ENCODE measurements at regions not wholly inside any gene's neighbourhood (a gene's known extent, or its start where the extent isn't known, plus 50 kb on each side); places are given as distances from the start of the nearest gene placed in this dataset.

GRCh38 chr3:162224746-162225145 lies 728.1 kb downstream of the OTOL1 start:
- peak; percentile 7 for DNase-seq (ENCODE audit: low read depth)
- TF ChIP-seq, protein P1, sequence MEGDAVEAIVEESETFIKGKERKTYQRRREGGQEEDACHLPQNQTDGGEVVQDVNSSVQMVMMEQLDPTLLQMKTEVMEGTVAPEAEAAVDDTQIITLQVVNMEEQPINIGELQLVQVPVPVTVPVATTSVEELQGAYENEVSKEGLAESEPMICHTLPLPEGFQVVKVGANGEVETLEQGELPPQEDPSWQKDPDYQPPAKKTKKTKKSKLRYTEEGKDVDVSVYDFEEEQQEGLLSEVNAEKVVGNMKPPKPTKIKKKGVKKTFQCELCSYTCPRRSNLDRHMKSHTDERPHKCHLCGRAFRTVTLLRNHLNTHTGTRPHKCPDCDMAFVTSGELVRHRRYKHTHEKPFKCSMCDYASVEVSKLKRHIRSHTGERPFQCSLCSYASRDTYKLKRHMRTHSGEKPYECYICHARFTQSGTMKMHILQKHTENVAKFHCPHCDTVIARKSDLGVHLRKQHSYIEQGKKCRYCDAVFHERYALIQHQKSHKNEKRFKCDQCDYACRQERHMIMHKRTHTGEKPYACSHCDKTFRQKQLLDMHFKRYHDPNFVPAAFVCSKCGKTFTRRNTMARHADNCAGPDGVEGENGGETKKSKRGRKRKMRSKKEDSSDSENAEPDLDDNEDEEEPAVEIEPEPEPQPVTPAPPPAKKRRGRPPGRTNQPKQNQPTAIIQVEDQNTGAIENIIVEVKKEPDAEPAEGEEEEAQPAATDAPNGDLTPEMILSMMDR (IDR thresholded peaks at IDR 0.05; ENCODE audit: insufficient read depth, low read depth, low read length): no peak
- H3K4me3 ChIP-seq (ENCODE audit: low read depth, low read length): no peak overlapping the region

DNA sequence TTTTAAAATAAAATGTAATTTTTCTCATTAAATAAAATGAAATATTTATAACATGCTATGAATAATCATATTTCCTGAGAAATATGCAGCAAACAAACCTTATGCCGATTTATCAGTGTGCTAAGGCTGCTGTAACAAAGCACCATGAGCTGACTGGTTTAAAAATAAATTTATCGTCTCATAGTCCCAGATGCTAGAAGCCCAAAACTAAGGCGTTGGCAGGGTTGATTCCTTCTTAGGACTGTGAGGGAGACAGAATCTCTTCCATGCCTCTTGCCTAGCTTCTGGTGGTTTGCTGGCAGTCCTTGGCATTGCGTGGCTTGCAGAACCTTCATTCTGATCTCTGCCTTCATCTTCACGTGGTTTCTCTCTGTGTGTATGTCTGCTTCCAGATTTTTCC lies 740.3 kb downstream of the OTOL1 start:
- H3K4me3 ChIP-seq (ENCODE audit: low read depth, low read length): no peak overlapping the region
- no peak for DNase-seq (ENCODE audit: low read depth)
- TF ChIP-seq, protein P1 (IDR thresholded peaks at IDR 0.05; ENCODE audit: insufficient read depth, low read depth, low read length): no peak

DNA sequence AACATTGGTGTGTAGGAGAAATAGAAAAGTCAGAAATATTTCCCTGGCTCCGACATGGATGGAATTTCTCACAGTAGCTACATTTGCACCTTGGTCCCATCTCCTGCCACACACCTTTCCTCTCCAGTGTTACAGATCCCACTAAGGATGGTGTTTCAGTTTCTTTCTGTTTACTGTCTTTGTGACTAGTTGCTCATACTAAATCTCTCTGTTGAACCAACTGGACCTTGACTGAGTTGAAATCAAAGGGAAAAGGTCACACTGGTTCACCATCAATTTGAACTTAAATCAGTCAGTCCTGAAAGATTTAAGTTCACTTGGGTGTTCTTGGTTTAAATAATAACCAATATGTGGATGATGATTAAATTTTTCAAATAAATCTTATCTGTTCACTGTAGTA lies 754.2 kb downstream of the OTOL1 start:
- TF ChIP-seq, protein P1 (IDR thresholded peaks at IDR 0.05; ENCODE audit: insufficient read depth, low read depth, low read length): no peak
- no peak for DNase-seq (ENCODE audit: low read depth)
- no peak overlapping the region for H3K4me3 ChIP-seq (ENCODE audit: low read depth, low read length)

DNA sequence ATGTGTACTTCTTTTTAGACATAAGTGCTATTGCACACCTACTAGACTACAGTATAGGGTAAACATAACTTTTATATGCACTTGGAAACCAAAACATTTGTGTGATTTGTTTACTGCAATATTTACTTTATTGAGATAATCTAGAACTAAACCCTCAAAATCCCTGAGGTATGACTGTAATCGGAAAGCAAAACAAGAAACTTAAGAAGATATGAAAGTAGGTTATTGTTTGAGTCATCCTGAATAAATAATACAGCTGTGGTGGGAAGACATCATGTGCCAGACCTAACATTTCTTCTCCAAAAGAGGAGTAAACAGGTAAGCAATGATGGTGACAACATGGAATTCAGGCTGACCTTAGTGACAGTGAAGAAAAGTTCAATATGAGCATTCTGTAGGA lies 765.5 kb downstream of the OTOL1 start:
- TF ChIP-seq, protein P1 (IDR thresholded peaks at IDR 0.05; ENCODE audit: insufficient read depth, low read depth, low read length): no peak
- H3K4me3 ChIP-seq (ENCODE audit: low read depth, low read length): no peak overlapping the region
- DNase-seq (ENCODE audit: low read depth): peak; percentile 19

GRCh38 chr3:162263596-162263995 lies 767.0 kb downstream of the OTOL1 start:
- DNase-seq (ENCODE audit: low read depth): no peak
- TF ChIP-seq, protein P1 (IDR thresholded peaks at IDR 0.05; ENCODE audit: insufficient read depth, low read depth, low read length): no peak

GRCh38 chr3:162269636-162270458 lies 773.2 kb downstream of the OTOL1 start:
- no peak overlapping the region for H3K4me3 ChIP-seq (ENCODE audit: low read depth, low read length)
- TF ChIP-seq, protein P1 (IDR thresholded peaks at IDR 0.05; ENCODE audit: insufficient read depth, low read depth, low read length): no peak
- DNase-seq (ENCODE audit: low read depth): no peak

More at GRCh38 chr3:162263596-162263995, 767.0 kb downstream of the OTOL1 start:
- H3K4me3 ChIP-seq (ENCODE audit: low read depth, low read length): no peak overlapping the region
